Left renal cortex interstitium (tissue), 4 donors: ENCODE measurements at regions not wholly inside any gene's neighbourhood (a gene's known extent, or its start where the extent isn't known, plus 50 kb on each side); places are given as distances from the start of the nearest gene placed in this dataset.

Source experiments
- DNase-seq, 4 donors: peaks; one replicate each; pipeline ENCODE4 v3.0.0-alpha.2; 2013; ENCODE audit warnings: low read depth in 4 of 4, low spot score in 2 of 4, missing footprints in 1 of 4

GRCh38 chr14:34184126-34184525 is 233.3 kb upstream of the EGLN3 start:
- DNase-seq, result no peak

GRCh38 chr14:34183478-34183877 is 232.6 kb upstream of the EGLN3 start:
- no peak for DNase-seq

- no peak for DNase-seq
Observed at GRCh38 chr14:34181338-34181737, 230.5 kb upstream of the EGLN3 start.

- no peak for DNase-seq
Observed at GRCh38 chr14:34180869-34181268, 230.0 kb upstream of the EGLN3 start.

- no peak for DNase-seq
Observed at GRCh38 chr14:34180434-34180833, 229.6 kb upstream of the EGLN3 start.

- no peak for DNase-seq
Observed at GRCh38 chr14:34179727-34180126, 228.9 kb upstream of the EGLN3 start.

GRCh38 chr14:34177466-34177865 is 226.6 kb upstream of the EGLN3 start:
- DNase-seq, result no peak

GRCh38 chr14:34175574-34175973 is 224.7 kb upstream of the EGLN3 start:
- DNase-seq, result no peak

GRCh38 chr14:34174973-34175372 is 224.1 kb upstream of the EGLN3 start:
- DNase-seq, result no peak

- DNase-seq, result no peak
Observed at GRCh38 chr14:34173916-34174315, 223.0 kb upstream of the EGLN3 start.

GRCh38 chr14:34172550-34173368 is 221.9 kb upstream of the EGLN3 start:
- no peak for DNase-seq

- DNase-seq, result no peak
Observed at GRCh38 chr14:34172173-34172451, 221.2 kb upstream of the EGLN3 start.

GRCh38 chr14:34171431-34172172 is 220.7 kb upstream of the EGLN3 start:
- no peak for DNase-seq

- DNase-seq, result no peak
Observed at GRCh38 chr14:34170882-34171281, 220.0 kb upstream of the EGLN3 start.

GRCh38 chr14:34169561-34169960 is 218.7 kb upstream of the EGLN3 start:
- DNase-seq, result no peak

GRCh38 chr14:34168656-34169055 is 217.8 kb upstream of the EGLN3 start:
- DNase-seq, result no peak

- DNase-seq, result no peak
Observed at GRCh38 chr14:34165847-34166350, 215.0 kb upstream of the EGLN3 start.

GRCh38 chr14:34164162-34164864 is 213.4 kb upstream of the EGLN3 start:
- no peak for DNase-seq

- DNase-seq, result no peak
Observed at GRCh38 chr14:34161351-34162082, 210.6 kb upstream of the EGLN3 start.

GRCh38 chr14:34160619-34161018 is 209.7 kb upstream of the EGLN3 start:
- no peak for DNase-seq

GRCh38 chr14:34157651-34158050 is 206.8 kb upstream of the EGLN3 start:
- no peak for DNase-seq
